ENCODE measurements at regions not wholly inside any gene's neighbourhood (a gene's known extent, or its start where the extent isn't known, plus 50 kb on each side); places are given as distances from the start of the nearest gene placed in this dataset.
"Not testable (repeated sequence)": the region's sequence is repeated elsewhere in the genome, so short reads cannot be mapped to it uniquely, and the experiment has no call there.

GRCh38 chr15:91415258-91415657 is 315.2 kb downstream of the SV2B start:
- FAIRE-seq = not testable (repeated sequence)

- no peak for FAIRE-seq
Observed at GRCh38 chr15:91420689-91421088, 320.6 kb downstream of the SV2B start.

GRCh38 chr15:91422797-91423196 is 322.7 kb downstream of the SV2B start:
- no peak for FAIRE-seq

- no peak for FAIRE-seq
Observed at GRCh38 chr15:91424001-91424400, 323.9 kb downstream of the SV2B start.

- no peak for FAIRE-seq
Observed at GRCh38 chr15:91426412-91426811, 326.4 kb downstream of the SV2B start.

- FAIRE-seq = no peak
Observed at GRCh38 chr15:91429973-91430372, 329.9 kb downstream of the SV2B start.

GRCh38 chr15:91431041-91431715 is 331.1 kb downstream of the SV2B start:
- FAIRE-seq = no peak

- FAIRE-seq = no peak
Observed at GRCh38 chr15:91435113-91435512, 335.1 kb downstream of the SV2B start.

GRCh38 chr15:91444656-91445055 is 344.6 kb downstream of the SV2B start:
- FAIRE-seq = no peak

GRCh38 chr15:91445695-91446228 is 345.7 kb downstream of the SV2B start:
- FAIRE-seq = no peak

GRCh38 chr15:91447991-91448644 is 348.1 kb downstream of the SV2B start:
- FAIRE-seq = no peak

- FAIRE-seq = not testable (repeated sequence)
Observed at GRCh38 chr15:91453376-91453775, 353.3 kb downstream of the SV2B start.

GRCh38 chr15:91456251-91456718 is 356.2 kb downstream of the SV2B start:
- FAIRE-seq = no peak

GRCh38 chr15:91456921-91457320 is 356.9 kb downstream of the SV2B start:
- no peak for FAIRE-seq

GRCh38 chr15:91461377-91461776 is 361.3 kb downstream of the SV2B start:
- no peak for FAIRE-seq

GRCh38 chr15:91465086-91465485 is 365.0 kb downstream of the SV2B start:
- no peak for FAIRE-seq

GRCh38 chr15:91465696-91466095 is 365.6 kb downstream of the SV2B start:
- no peak for FAIRE-seq

- no peak for FAIRE-seq
Observed at GRCh38 chr15:91468871-91469580, 369.0 kb downstream of the SV2B start.

- FAIRE-seq = no peak
Observed at GRCh38 chr15:91469632-91470567, 369.8 kb downstream of the SV2B start.

GRCh38 chr15:91471468-91471867 is 371.4 kb downstream of the SV2B start:
- no peak for FAIRE-seq

GRCh38 chr15:91472316-91472756 is 372.3 kb downstream of the SV2B start:
- no peak for FAIRE-seq

- peak; percentile 59 for FAIRE-seq
Observed at GRCh38 chr15:91473894-91474545, 374.0 kb downstream of the SV2B start.
